Omental fat pad (tissue), 3 donors: ENCODE measurements at regions not wholly inside any gene's neighbourhood (a gene's known extent, or its start where the extent isn't known, plus 50 kb on each side); places are given as distances from the start of the nearest gene placed in this dataset.

ENCODE experiments used
- ATAC-seq: fragments of 150-250 bp; one replicate; pipeline ENCODE4 v1.9.1; 2016; ENCODE audit warnings: mild to moderate bottlenecking, moderate library complexity; ENCODE audit not compliant: low FRiP score
- DNase-seq: peaks from one replicate; pipeline ENCODE4 v3.0.0-alpha.2; 2019; ENCODE audit warnings: low spot score
- TF ChIP-seq, protein P1 (sequence below), 3 donors: fragments of 450-650 bp; IDR thresholded peaks; one replicate each; pipeline ENCODE4 v1.5.1; 2016 to 2017; ENCODE audit warnings: antibody characterized with exemption in 3 of 3, mild to moderate bottlenecking in 3 of 3, moderate library complexity in 2 of 3

DNA sequence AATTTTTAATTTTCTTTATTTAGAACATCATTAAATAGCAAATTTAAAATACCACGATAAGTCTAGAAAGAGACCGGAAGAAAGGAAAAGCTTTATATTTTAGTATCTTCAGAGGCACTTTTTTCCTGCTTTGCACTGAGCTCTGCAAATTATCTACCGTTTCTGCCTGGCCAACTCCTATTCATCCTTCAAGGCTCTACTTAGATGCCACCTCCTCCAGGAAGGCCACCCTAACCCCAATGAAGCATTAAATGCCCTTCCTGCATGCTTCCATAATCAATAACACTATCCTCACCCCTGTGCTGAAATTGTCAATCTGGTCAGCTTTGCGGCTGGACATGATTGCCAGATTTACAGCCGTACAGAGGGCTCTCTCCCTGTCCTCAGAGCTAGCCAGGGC lies 141.8 kb upstream of the CHST15 start:
- no peak for ATAC-seq
- DNase-seq, result no peak
- TF ChIP-seq, protein P1, sequence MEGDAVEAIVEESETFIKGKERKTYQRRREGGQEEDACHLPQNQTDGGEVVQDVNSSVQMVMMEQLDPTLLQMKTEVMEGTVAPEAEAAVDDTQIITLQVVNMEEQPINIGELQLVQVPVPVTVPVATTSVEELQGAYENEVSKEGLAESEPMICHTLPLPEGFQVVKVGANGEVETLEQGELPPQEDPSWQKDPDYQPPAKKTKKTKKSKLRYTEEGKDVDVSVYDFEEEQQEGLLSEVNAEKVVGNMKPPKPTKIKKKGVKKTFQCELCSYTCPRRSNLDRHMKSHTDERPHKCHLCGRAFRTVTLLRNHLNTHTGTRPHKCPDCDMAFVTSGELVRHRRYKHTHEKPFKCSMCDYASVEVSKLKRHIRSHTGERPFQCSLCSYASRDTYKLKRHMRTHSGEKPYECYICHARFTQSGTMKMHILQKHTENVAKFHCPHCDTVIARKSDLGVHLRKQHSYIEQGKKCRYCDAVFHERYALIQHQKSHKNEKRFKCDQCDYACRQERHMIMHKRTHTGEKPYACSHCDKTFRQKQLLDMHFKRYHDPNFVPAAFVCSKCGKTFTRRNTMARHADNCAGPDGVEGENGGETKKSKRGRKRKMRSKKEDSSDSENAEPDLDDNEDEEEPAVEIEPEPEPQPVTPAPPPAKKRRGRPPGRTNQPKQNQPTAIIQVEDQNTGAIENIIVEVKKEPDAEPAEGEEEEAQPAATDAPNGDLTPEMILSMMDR (IDR thresholded peaks at IDR 0.05), result no peak

DNA sequence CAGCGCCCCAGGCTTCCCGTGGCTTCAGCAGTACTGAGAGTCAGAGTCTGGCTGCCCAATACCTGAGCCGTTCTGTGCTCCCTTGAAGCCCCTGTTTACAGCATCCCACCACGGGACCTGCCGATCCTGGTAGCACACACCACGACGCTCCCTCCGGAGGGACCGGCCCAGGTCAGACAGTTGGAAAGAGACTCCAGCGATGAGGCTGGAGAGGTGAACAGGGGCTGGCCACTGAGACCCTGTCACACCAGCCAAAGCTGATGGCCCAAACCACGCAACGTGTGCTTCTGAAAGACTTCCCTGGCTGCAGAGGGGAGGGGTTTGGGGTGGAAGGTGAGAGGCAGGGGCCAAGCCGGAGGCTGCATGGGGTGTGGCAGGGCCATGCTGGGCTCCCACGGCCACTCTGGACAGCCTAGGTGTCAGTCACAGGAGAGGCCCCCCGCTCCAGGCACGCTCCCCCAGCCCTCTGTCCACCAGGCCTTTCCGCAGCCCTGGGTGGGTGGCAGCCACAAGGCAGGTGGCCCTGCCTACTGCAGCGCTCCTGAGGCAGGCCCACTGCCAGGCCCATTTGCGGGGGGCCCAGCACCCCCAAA lies 140.2 kb upstream of the CHST15 start:
- DNase-seq (no peak), ATAC-seq (no peak)
- TF ChIP-seq, protein P1 (IDR thresholded peaks at IDR 0.05), result no peak

- no peak for DNase-seq
- TF ChIP-seq, protein P1 (IDR thresholded peaks at IDR 0.05), result no peak
- ATAC-seq, result no peak
These were observed 139.5 kb upstream of the CHST15 start for GRCh38 chr10:124232686-124233545.

DNA sequence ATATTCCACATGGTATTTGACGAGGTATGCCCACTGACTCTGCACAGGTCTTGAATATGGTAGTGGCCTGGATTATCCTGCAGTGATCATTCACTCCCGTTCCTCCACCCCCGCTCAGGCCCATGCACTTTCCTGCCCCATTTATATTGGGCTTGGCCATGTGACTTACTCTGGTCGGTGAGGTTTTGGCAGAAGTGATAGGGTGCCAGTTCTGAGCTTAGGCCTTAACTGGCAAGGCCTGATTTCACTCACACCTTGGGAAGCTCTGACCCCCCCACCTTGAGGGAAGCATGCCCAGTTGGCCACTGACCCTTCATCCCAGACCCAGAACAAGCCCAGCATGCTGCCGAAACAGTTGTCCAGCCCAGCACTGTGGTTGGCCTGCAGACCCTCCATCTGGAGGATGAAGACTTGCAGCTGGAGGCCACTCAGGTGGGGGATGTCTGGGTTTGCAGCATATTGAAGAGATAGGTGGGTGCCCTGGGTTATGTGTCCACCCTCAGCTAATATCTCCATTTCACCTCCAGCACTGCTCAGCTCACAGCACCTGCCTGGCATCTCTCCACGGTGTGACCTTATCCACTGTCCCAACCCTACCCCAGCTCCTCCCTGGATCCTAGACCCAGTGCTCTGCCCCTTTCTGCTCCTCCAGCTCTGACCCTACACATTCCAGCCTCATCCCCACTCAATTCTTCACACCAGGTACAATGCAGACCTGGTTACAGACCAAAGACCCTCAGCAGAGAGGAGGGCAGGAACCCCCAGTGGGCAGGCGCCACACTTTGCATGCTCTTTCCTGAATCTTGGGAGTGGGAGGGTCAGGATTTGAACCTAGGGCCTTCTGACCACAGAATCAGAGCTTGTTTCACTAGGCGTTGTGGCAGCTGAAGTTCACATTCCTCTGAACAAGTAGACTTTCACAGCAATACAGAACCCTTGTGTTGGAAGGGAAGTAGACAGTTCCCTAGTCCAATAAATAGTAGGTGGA lies 138.1 kb upstream of the CHST15 start:
- DNase-seq, result no peak
- ATAC-seq, result no peak
- TF ChIP-seq, protein P1 (IDR thresholded peaks at IDR 0.05), result no peak

DNA sequence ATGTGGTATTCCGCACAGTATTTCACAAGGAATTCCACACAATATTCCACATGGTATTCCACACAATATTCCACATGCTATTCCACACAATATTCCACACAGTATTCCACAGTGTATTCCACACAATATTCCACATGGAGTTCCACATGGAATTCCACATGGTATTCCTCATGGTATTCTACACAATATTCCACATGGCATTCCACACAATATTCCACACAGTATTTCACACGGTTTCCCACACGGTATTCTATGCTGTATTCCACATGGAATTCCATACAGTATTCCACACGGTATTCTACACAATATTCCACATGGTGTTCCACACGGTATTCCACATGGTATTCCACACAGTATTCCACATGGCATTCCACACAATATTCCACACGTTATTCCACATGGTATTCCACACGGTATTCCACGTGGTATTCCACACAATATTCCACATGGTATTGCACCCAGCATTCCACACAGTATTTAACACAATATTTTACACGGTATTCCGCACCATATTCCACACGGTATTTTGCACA lies 137.3 kb upstream of the CHST15 start:
- TF ChIP-seq, protein P1 (IDR thresholded peaks at IDR 0.05), result no peak
- DNase-seq (no peak), ATAC-seq (no peak)

- no peak for DNase-seq
- TF ChIP-seq, protein P1 (IDR thresholded peaks at IDR 0.05), result no peak
- ATAC-seq, result no peak
These were observed 136.7 kb upstream of the CHST15 start for GRCh38 chr10:124229989-124230634.
